Parathyroid adenoma (tissue), 2 donors: ENCODE measurements at regions not wholly inside any gene's neighbourhood (a gene's known extent, or its start where the extent isn't known, plus 50 kb on each side); places are given as distances from the start of the nearest gene placed in this dataset.

Experiments used
- H2AFZ ChIP-seq: fragments of 300-600 bp; sonication (generic); one replicate; pipeline ENCODE4 v1.7.0; 2017; ENCODE audit warnings: antibody characterized with exemption, mild to moderate bottlenecking
- H3K27ac ChIP-seq: fragments of 300-600 bp; sonication (generic); one replicate; pipeline ENCODE4 v1.7.0; 2017
- H3K27me3 ChIP-seq: fragments of 300-600 bp; sonication (generic); one replicate; pipeline ENCODE4 v1.7.0; 2017; ENCODE audit warnings: low read length; ENCODE audit not compliant: control insufficient read depth, insufficient read depth
- H3K36me3 ChIP-seq: fragments of 300-600 bp; sonication (generic); one replicate; pipeline ENCODE4 v1.7.0; 2017; ENCODE audit warnings: low read length; ENCODE audit not compliant: control insufficient read depth, insufficient read depth
- H3K4me1 ChIP-seq: fragments of 300-600 bp; sonication (generic); one replicate; pipeline ENCODE4 v1.7.0; 2017; ENCODE audit warnings: control low read depth
- H3K4me2 ChIP-seq: fragments of 300-600 bp; sonication (generic); one replicate; pipeline ENCODE4 v1.7.0; 2017; ENCODE audit warnings: low read length
- H3K4me3 ChIP-seq: fragments of 300-600 bp; sonication (generic); one replicate; pipeline ENCODE4 v1.7.0; 2017; ENCODE audit warnings: low read depth, low read length
- H3K79me2 ChIP-seq: fragments of 300-600 bp; sonication (generic); one replicate; pipeline ENCODE4 v1.7.0; 2017; ENCODE audit warnings: control low read depth
- H3K9ac ChIP-seq: fragments of 300-600 bp; sonication (generic); one replicate; pipeline ENCODE4 v1.7.0; 2017; ENCODE audit warnings: mild to moderate bottlenecking
- H3K9me3 ChIP-seq: fragments of 300-600 bp; sonication (generic); one replicate; pipeline ENCODE4 v1.7.0; 2017; ENCODE audit warnings: low read length; ENCODE audit not compliant: control insufficient read depth
- TF ChIP-seq, protein P1 (sequence below): fragments of 300-600 bp; sonication (generic); IDR thresholded peaks from one replicate; pipeline ENCODE4 v1.7.0; 2017; ENCODE audit warnings: antibody characterized with exemption, mild to moderate bottlenecking
- donor health status: primary hyperparathyroidism.

DNA sequence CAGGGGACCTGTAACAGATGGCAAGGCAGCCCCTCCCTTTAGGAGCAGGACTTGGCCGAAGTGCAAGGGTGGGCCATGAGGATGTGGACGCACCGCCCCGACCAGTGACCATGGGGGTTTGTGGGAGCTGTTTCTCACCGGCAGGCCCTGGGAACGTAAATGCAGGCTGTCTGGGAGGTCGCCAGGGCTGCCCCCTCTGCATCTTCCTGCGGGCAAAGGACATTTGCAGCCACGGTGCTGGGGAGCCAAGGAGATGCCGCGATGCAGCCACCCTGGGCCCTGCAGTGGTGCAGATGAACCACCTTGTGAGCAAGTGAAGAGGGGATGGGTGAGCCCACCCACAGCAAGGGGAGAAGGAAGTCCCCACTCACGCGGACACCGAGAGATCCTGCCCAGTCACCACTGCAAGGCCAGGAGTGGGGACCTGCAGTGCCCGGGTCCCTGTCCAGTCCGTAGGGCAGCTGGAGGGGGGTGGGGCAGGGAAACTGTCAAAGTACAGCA is 121.1 kb downstream of the SIK1 start:
- H3K27me3 ChIP-seq, result no peaks in the 10 kb centered on the region
- TF ChIP-seq, protein P1, sequence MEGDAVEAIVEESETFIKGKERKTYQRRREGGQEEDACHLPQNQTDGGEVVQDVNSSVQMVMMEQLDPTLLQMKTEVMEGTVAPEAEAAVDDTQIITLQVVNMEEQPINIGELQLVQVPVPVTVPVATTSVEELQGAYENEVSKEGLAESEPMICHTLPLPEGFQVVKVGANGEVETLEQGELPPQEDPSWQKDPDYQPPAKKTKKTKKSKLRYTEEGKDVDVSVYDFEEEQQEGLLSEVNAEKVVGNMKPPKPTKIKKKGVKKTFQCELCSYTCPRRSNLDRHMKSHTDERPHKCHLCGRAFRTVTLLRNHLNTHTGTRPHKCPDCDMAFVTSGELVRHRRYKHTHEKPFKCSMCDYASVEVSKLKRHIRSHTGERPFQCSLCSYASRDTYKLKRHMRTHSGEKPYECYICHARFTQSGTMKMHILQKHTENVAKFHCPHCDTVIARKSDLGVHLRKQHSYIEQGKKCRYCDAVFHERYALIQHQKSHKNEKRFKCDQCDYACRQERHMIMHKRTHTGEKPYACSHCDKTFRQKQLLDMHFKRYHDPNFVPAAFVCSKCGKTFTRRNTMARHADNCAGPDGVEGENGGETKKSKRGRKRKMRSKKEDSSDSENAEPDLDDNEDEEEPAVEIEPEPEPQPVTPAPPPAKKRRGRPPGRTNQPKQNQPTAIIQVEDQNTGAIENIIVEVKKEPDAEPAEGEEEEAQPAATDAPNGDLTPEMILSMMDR, result no peak
- H3K4me1 ChIP-seq, result peaks cover 6% of the 10 kb centered on the region
- H3K36me3 ChIP-seq, result no peaks in the 10 kb centered on the region
- H3K9me3 ChIP-seq, result no peaks in the 10 kb centered on the region
- H2AFZ ChIP-seq, result no peak overlapping the region
- no peaks in the 10 kb centered on the region for H3K79me2 ChIP-seq
- no peak overlapping the region for H3K4me2 ChIP-seq
- no peak overlapping the region for H3K27ac ChIP-seq
- H3K9ac ChIP-seq, result no peak overlapping the region
- H3K4me3 ChIP-seq, result no peak overlapping the region

DNA sequence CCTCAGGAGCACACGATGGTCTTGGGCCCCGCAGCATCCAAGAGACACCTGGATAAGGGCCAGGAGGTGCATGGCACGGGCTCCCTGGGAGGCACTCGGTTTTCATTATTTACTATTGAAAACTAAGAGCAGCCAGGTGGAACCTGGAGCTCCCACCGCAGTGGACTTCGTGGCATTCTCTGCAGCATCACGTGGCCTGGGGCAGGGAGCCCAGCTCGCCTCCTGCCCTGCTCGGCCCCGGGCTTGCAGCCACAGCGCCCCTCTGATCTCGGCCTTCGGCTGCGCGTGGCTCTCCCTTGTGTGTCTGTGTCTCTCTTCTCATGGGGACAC is 121.6 kb downstream of the SIK1 start:
- no peaks in the 10 kb centered on the region for H3K27me3 ChIP-seq
- H3K79me2 ChIP-seq, result no peaks in the 10 kb centered on the region
- H3K4me1 ChIP-seq, result peaks cover 6% of the 10 kb centered on the region
- no peak overlapping the region for H3K4me2 ChIP-seq
- H3K9ac ChIP-seq, result no peak overlapping the region
- no peak overlapping the region for H3K27ac ChIP-seq
- H3K4me3 ChIP-seq, result no peak overlapping the region
- H2AFZ ChIP-seq, result no peak overlapping the region
- no peaks in the 10 kb centered on the region for H3K9me3 ChIP-seq
- H3K36me3 ChIP-seq, result no peaks in the 10 kb centered on the region
- TF ChIP-seq, protein P1, result no peak

DNA sequence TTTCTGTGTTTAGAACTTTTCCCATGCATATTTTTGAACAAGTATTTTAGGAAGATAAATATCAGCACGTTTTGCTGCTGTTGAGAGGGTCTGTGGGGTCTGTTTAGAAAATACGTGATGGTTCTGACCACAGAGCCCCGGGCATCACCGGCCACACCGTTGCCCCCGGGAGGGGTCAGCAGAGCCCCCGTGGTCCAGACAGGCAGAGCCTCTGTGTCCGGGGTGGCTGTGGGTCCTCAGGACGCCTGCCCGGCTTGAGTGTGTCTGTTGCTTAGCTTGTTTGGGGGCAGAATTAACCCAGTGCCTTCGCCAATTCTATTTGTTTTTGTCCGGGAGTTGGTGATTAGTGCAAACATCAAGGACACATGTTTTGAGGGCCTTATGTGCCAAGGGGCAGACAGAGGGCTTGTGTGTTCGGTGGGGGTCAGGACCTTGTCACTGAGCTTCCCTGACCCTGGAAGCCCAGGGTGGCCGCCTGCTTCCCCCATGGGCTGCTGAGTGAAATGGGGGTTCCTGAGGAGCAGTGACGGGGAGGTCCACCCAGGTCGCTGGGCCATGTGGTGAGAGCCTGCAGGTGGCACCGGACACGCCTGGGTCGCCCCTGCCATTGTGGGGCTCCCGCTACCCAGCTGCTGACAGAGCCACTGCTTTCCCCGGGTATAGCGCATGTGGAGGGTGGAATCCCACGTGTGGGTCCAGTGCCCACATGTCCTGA is 122.2 kb downstream of the SIK1 start:
- no peak overlapping the region for H3K27ac ChIP-seq
- H3K36me3 ChIP-seq, result no peaks in the 10 kb centered on the region
- TF ChIP-seq, protein P1, result no peak

DNA sequence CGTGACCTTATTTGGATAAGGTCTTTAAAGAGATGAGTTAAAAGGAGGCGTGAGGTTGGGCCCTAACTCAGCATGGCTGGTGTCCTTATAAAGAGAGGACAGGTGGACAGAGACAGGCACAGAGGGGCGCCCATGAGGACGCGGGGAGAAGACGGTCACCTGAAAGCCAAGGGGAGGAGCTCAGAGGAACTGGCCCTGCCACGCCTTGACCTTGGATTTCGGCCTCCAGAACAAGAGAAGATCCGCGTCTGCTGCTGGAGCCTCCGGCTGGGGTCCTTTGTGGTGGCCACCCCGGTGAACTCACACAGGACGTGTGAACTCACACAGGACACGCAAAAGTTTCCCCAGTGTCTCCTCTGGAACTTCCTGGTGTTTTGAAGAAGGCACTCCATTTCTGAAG is 122.7 kb downstream of the SIK1 start:
- TF ChIP-seq, protein P1, result no peak

More for the DNA sequence above, 122.2 kb downstream of the SIK1 start:
- Histone ChIP-seq H3K9ac (no peak overlapping the region), H3K79me2 (no peaks in the 10 kb centered on the region), H3K4me1 (peaks cover 6% of the 10 kb centered on the region), H3K9me3 (no peaks in the 10 kb centered on the region), H2AFZ (no peak overlapping the region), H3K27me3 (no peaks in the 10 kb centered on the region), H3K4me2 (no peak overlapping the region), H3K4me3 (no peak overlapping the region)

More for the DNA sequence above, 122.7 kb downstream of the SIK1 start:
- Histone ChIP-seq H3K27ac (no peak overlapping the region), H2AFZ (no peak overlapping the region), H3K36me3 (no peaks in the 10 kb centered on the region), H3K4me1 (peaks cover 6% of the 10 kb centered on the region), H3K27me3 (no peaks in the 10 kb centered on the region), H3K4me3 (no peak overlapping the region), H3K4me2 (no peak overlapping the region), H3K79me2 (no peaks in the 10 kb centered on the region), H3K9me3 (no peaks in the 10 kb centered on the region), H3K9ac (no peak overlapping the region)
